ENCODE measurements at regions not wholly inside any gene's neighbourhood (a gene's known extent, or its start where the extent isn't known, plus 50 kb on each side); places are given as distances from the start of the nearest gene placed in this dataset.
A peak's percentile ranks its signal among the peaks of the same experiment; 100 is the strongest.

- Histone ChIP-seq H3K27me3 (no peaks in the 10 kb centered on the region), H4K20me1 (no peaks in the 10 kb centered on the region), H3K36me3 (no peaks in the 10 kb centered on the region), H3K27ac (peak overlapping the region; percentile 70), H3K4me1 (peaks cover 52% of the 10 kb centered on the region), H3K9ac (peak overlapping the region; percentile 61; the same call in 1 of the 2 replicates), H3K4me2 (peak overlapping the region; percentile 79), H3K9me3 (no peaks in the 10 kb centered on the region), H3K4me3 (peak overlapping the region; percentile 30; the same call in 1 of the 2 replicates)
- no peak for TF ChIP-seq Cebpa-rat (IDR thresholded peaks at IDR 0.05)
Observed at GRCh38 chr6:138593124-138593877, 94.0 kb upstream of the NHSL1 start.

GRCh38 chr6:138593909-138594757 lies 94.8 kb upstream of the NHSL1 start:
- Histone ChIP-seq H3K9ac (no peak overlapping the region), H3K27ac (peak overlapping the region; percentile 70; the same call in 1 of the 2 replicates), H3K36me3 (no peaks in the 10 kb centered on the region), H4K20me1 (no peaks in the 10 kb centered on the region), H3K4me3 (no peak overlapping the region), H3K9me3 (no peaks in the 10 kb centered on the region), H3K4me2 (peak overlapping the region; percentile 79), H3K27me3 (no peaks in the 10 kb centered on the region), H3K4me1 (peaks cover 48% of the 10 kb centered on the region)
- TF ChIP-seq Cebpa-rat (IDR thresholded peaks at IDR 0.05), result no peak

GRCh38 chr6:138594758-138595140 lies 95.5 kb upstream of the NHSL1 start:
- Histone ChIP-seq H4K20me1 (no peaks in the 10 kb centered on the region), H3K9me3 (no peaks in the 10 kb centered on the region), H3K4me3 (no peak overlapping the region), H3K4me2 (no peak overlapping the region), H3K36me3 (no peaks in the 10 kb centered on the region), H3K4me1 (peaks cover 45% of the 10 kb centered on the region), H3K27ac (0 out of 2 replicates have a peak overlapping the region, but pooled peaks have one; percentile 12), H3K9ac (no peak overlapping the region), H3K27me3 (no peaks in the 10 kb centered on the region)
- TF ChIP-seq Cebpa-rat (IDR thresholded peaks at IDR 0.05), result no peak

GRCh38 chr6:138596126-138596525 lies 96.8 kb upstream of the NHSL1 start:
- Histone ChIP-seq H3K27me3 (no peaks in the 10 kb centered on the region), H3K9me3 (no peaks in the 10 kb centered on the region), H4K20me1 (no peaks in the 10 kb centered on the region), H3K9ac (no peak overlapping the region), H3K4me2 (no peak overlapping the region), H3K4me1 (peaks cover 36% of the 10 kb centered on the region), H3K27ac (no peak overlapping the region), H3K36me3 (no peaks in the 10 kb centered on the region), H3K4me3 (no peak overlapping the region)
- TF ChIP-seq Cebpa-rat (IDR thresholded peaks at IDR 0.05), result no peak

- no peaks in the 10 kb centered on the region for H3K36me3 ChIP-seq
- H3K9me3 ChIP-seq, result no peaks in the 10 kb centered on the region
- no peak overlapping the region for H3K9ac ChIP-seq
- H3K27me3 ChIP-seq, result no peaks in the 10 kb centered on the region
- no peak overlapping the region for H3K4me2 ChIP-seq
- no peak overlapping the region for H3K27ac ChIP-seq
- H3K4me3 ChIP-seq, result no peak overlapping the region
- no peak for TF ChIP-seq Cebpa-rat (IDR thresholded peaks at IDR 0.05)
- no peaks in the 10 kb centered on the region for H4K20me1 ChIP-seq
- H3K4me1 ChIP-seq, result peaks cover 32% of the 10 kb centered on the region
Observed at GRCh38 chr6:138596591-138596990, 97.3 kb upstream of the NHSL1 start.

GRCh38 chr6:138597336-138597735 lies 98.0 kb upstream of the NHSL1 start:
- H3K9me3 ChIP-seq, result no peaks in the 10 kb centered on the region
- no peak overlapping the region for H3K4me3 ChIP-seq
- no peaks in the 10 kb centered on the region for H3K36me3 ChIP-seq
- no peaks in the 10 kb centered on the region for H3K27me3 ChIP-seq
- no peak overlapping the region for H3K9ac ChIP-seq
- no peak overlapping the region for H3K4me2 ChIP-seq
- no peaks in the 10 kb centered on the region for H4K20me1 ChIP-seq
- H3K4me1 ChIP-seq, result peaks cover 24% of the 10 kb centered on the region
- no peak overlapping the region for H3K27ac ChIP-seq
- no peak for TF ChIP-seq Cebpa-rat (IDR thresholded peaks at IDR 0.05)

- Histone ChIP-seq H3K36me3 (no peaks in the 10 kb centered on the region), H4K20me1 (no peaks in the 10 kb centered on the region), H3K9me3 (no peaks in the 10 kb centered on the region), H3K9ac (no peak overlapping the region), H3K4me3 (no peak overlapping the region), H3K27ac (no peak overlapping the region), H3K27me3 (no peaks in the 10 kb centered on the region), H3K4me2 (no peak overlapping the region), H3K4me1 (peaks cover 11% of the 10 kb centered on the region)
- TF ChIP-seq Cebpa-rat (IDR thresholded peaks at IDR 0.05), result no peak
Observed at GRCh38 chr6:138598562-138599173, 99.4 kb upstream of the NHSL1 start.

- Histone ChIP-seq H3K27me3 (no peaks in the 10 kb centered on the region), H3K4me1 (no peaks in the 10 kb centered on the region), H3K27ac (no peak overlapping the region), H3K36me3 (no peaks in the 10 kb centered on the region), H3K9ac (no peak overlapping the region), H3K9me3 (no peaks in the 10 kb centered on the region), H3K4me3 (no peak overlapping the region), H4K20me1 (no peaks in the 10 kb centered on the region), H3K4me2 (no peak overlapping the region)
- TF ChIP-seq Cebpa-rat (IDR thresholded peaks at IDR 0.05), result no peak
Observed at GRCh38 chr6:138600261-138600660, 101.0 kb upstream of the NHSL1 start.

GRCh38 chr6:138600726-138601125 lies 101.4 kb upstream of the NHSL1 start:
- Histone ChIP-seq H3K4me1 (no peaks in the 10 kb centered on the region), H3K4me3 (no peak overlapping the region), H3K27me3 (no peaks in the 10 kb centered on the region), H3K36me3 (no peaks in the 10 kb centered on the region), H3K4me2 (no peak overlapping the region), H4K20me1 (no peaks in the 10 kb centered on the region), H3K9ac (no peak overlapping the region), H3K27ac (no peak overlapping the region), H3K9me3 (no peaks in the 10 kb centered on the region)
- no peak for TF ChIP-seq Cebpa-rat (IDR thresholded peaks at IDR 0.05)

GRCh38 chr6:138601128-138601527 lies 101.8 kb upstream of the NHSL1 start:
- no peaks in the 10 kb centered on the region for H3K9me3 ChIP-seq
- no peaks in the 10 kb centered on the region for H3K4me1 ChIP-seq
- H3K4me2 ChIP-seq, result no peak overlapping the region
- no peaks in the 10 kb centered on the region for H3K27me3 ChIP-seq
- H3K9ac ChIP-seq, result no peak overlapping the region
- no peak overlapping the region for H3K4me3 ChIP-seq
- no peak for TF ChIP-seq Cebpa-rat (IDR thresholded peaks at IDR 0.05)
- no peaks in the 10 kb centered on the region for H3K36me3 ChIP-seq
- no peaks in the 10 kb centered on the region for H4K20me1 ChIP-seq
- H3K27ac ChIP-seq, result no peak overlapping the region

Measured in BLaER1 (cell line).